ENCODE measurements at regions not wholly inside any gene's neighbourhood (a gene's known extent, or its start where the extent isn't known, plus 50 kb on each side); places are given as distances from the start of the nearest gene placed in this dataset.

GRCh38 chr6:21958428-21958827, 338.4 kb downstream of the PRL start:
- TF ChIP-seq POU6F1 (CRISPR knock-in tag; IDR thresholded peaks at IDR 0.05; ENCODE audit: borderline replicate concordance, low read depth) = no peak
- no peak for TF ChIP-seq GLIS3 (CRISPR knock-in tag; IDR thresholded peaks at IDR 0.05)
- no peak for TF ChIP-seq ZNF70 (CRISPR knock-in tag; IDR thresholded peaks at IDR 0.05)
- TF ChIP-seq ZFP30 (CRISPR knock-in tag; IDR thresholded peaks at IDR 0.05) = no peak
- TF ChIP-seq ARNTL (CRISPR knock-in tag; IDR thresholded peaks at IDR 0.05; ENCODE audit: borderline replicate concordance, low read depth) = no peak
- no peak for TF ChIP-seq PATZ1 (CRISPR knock-in tag; IDR thresholded peaks at IDR 0.05; ENCODE audit: borderline replicate concordance)
- no peak for TF ChIP-seq CSRNP3 (CRISPR knock-in tag; IDR thresholded peaks at IDR 0.05)
